SU-DHL-6 (cell line): ENCODE measurements at regions not wholly inside any gene's neighbourhood (a gene's known extent, or its start where the extent isn't known, plus 50 kb on each side); places are given as distances from the start of the nearest gene placed in this dataset.

Experiments
- EZH2phosphoT487 ChIP-seq: fragments of 200-600 bp; sonication (generic), shearing (Covaris generic); conservative IDR thresholded peaks from 2 replicates; pipeline ENCODE4 v1.6.1; 2018; ENCODE audit warnings: mild to moderate bottlenecking, antibody characterized with exemption, low read length, moderate library complexity, mixed read lengths
- TF ChIP-seq, protein P1 (sequence below): fragments of 200-600 bp; sonication (generic); IDR thresholded peaks from one replicate; pipeline ENCODE4 v1.5.1; 2017; ENCODE audit warnings: antibody characterized with exemption, mild to moderate bottlenecking, low read length, moderate library complexity; ENCODE audit not compliant: insufficient read depth, poor library complexity, severe bottlenecking

GRCh38 chr10:28926932-28927331, 249.6 kb downstream of the BAMBI start:
- TF ChIP-seq, protein P1, sequence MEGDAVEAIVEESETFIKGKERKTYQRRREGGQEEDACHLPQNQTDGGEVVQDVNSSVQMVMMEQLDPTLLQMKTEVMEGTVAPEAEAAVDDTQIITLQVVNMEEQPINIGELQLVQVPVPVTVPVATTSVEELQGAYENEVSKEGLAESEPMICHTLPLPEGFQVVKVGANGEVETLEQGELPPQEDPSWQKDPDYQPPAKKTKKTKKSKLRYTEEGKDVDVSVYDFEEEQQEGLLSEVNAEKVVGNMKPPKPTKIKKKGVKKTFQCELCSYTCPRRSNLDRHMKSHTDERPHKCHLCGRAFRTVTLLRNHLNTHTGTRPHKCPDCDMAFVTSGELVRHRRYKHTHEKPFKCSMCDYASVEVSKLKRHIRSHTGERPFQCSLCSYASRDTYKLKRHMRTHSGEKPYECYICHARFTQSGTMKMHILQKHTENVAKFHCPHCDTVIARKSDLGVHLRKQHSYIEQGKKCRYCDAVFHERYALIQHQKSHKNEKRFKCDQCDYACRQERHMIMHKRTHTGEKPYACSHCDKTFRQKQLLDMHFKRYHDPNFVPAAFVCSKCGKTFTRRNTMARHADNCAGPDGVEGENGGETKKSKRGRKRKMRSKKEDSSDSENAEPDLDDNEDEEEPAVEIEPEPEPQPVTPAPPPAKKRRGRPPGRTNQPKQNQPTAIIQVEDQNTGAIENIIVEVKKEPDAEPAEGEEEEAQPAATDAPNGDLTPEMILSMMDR: no peak
- no peak for TF ChIP-seq EZH2phosphoT487
